ENCODE measurements at regions not wholly inside any gene's neighbourhood (a gene's known extent, or its start where the extent isn't known, plus 50 kb on each side); places are given as distances from the start of the nearest gene placed in this dataset.
"Not testable (repeated sequence)": the region's sequence is repeated elsewhere in the genome, so short reads cannot be mapped to it uniquely, and the experiment has no call there.

DNA sequence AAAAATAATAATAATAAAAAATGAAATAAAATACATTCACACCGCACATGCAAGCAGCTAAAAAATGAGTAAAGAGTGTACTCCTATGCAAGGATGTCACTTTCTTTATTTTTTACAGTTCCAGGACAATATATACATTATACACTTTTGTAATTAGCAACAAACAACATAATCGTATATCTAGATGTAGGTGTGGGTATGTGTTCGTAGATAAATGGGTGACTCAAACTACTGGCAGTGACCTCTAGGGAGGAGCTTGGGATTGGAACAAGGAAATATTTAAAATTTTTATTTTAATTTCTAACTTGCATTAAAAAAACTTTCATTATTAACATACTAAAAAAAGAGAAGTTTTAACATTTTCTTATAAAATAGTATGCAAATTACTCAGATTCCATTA lies 86.1 kb upstream of the MYLIP start:
- no peak for DNase-seq (ENCODE audit: low read depth, low spot score)
- no peak overlapping the region for H3K4me3 ChIP-seq (ENCODE audit: low read length)

DNA sequence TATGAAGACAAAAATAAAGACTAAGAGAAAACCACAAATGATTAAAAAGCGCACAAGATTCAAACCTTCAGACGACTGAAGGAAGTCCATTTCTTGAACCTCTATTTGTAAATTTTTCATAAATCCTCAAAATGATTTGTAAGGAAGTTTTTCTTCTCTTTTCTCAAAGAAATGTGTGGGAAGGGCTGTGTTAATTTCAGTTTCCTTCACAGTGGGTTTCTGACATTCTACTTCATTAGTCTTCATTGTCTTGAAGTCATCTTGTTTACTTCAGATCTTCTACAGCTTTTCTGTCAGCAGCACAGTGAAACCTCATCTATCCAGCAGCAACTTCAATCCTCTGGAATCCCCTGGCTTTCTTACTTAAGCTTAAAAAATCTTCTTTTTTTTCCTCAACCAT lies 87.6 kb upstream of the MYLIP start:
- no peak for DNase-seq (ENCODE audit: low read depth, low spot score)
- H3K4me3 ChIP-seq (ENCODE audit: low read length): no peak overlapping the region

DNA sequence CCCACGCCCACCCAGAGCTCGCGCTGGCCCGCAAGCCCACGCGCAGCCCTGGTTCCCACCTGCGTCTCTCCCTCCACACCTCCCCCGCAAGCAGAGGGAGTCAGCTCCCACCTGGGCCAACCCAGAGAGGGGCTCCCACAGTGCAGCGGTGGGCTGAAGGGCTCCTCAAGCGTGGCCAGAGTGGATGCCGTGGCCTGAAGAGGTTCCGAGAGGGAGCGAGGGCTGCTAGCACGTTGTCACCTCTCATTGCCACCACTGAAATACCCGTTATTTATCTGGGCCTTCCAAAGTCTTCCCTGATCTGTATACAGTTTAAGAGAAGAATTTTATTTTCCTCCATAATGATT lies 88.3 kb upstream of the MYLIP start:
- no peak for DNase-seq (ENCODE audit: low read depth, low spot score)

DNA sequence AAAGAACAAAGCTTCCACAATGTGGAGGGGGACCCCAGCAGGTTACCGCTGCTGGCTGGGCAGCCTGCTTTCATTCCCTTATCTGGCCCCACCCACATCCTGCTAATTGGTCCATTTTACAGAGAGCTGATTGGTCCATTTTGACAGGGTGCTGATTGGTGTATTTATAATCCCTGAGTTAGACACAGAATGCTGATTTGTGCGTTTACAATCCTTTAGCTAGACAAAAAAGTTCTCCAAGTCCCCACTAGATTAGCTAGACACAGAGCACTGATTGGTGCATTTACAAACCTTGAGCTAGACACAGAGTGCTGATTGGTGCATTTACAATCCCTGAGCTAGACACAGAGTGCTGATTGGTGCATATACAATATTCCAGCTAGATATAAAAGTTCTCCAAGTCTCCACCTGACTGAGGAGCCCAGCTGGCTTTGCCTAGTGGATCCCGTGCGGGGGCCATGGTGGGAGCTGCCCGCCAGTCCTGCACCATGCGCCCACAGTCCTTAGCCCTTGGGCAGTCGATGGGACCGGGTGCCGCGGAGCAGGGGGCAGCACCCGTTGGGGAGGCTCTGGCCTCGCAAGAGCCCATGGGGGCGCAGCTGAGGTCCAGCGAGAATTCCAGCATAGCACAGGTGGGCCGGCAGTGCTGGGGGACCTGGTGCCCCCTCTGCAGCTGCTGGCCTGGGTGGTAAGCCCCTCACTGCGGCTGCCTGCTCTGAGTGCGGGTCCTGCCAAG lies 88.8 kb upstream of the MYLIP start:
- not testable (repeated sequence) for H3K4me3 ChIP-seq (ENCODE audit: low read length); DNase-seq (ENCODE audit: low read depth, low spot score)

More for the DNA sequence above, 88.3 kb upstream of the MYLIP start:
- no peak overlapping the region for H3K4me3 ChIP-seq (ENCODE audit: low read length)

DNA sequence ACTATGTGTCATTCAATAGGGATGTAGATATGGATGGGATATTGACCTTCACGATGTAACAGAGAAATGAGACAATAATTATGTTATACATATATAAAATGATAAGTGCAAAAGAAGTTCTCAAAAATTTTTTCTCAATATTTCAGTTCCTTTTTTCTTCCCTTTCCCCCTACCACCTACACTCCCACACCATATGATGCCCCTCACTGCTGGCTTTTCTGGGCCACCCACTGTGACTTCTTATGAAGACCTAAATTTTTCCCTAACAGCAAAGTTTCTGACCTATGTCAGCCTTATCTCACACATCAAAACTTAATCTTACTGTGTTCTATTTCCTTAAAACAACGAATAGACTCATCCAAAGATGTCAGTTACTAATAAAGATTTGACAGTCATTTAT lies 89.9 kb upstream of the MYLIP start:
- no peak for DNase-seq (ENCODE audit: low read depth, low spot score)
- no peak overlapping the region for H3K4me3 ChIP-seq (ENCODE audit: low read length)

DNA sequence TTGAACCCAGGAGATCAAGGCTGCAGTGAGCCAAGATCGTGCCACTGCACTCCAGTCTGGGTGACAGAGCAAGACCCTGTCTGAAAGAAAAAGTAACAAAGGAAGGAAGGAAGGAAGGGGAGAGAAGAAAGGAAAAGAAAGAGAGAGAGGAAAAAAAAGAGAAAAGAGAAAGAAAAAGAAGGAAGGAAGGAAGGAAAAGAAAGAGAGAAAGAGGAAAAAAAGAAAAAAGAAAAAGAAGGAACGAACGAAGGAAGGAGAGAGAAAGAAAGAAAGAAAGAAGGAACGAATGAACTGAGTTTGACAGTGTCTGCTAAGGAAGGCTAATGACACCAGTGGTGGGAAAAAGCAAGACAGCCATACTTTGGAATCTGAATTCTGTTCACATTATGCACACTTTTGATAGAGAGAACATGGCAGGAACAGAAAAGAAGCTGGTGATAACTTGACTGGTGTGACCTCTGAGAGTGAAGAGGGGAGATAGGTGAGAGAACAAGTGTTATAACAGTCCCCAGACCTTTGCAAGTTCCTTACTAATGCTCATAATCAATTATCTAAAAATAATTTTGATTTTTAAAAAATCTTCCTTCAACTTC lies 93.3 kb upstream of the MYLIP start:
- no peak for DNase-seq (ENCODE audit: low read depth, low spot score)

DNA sequence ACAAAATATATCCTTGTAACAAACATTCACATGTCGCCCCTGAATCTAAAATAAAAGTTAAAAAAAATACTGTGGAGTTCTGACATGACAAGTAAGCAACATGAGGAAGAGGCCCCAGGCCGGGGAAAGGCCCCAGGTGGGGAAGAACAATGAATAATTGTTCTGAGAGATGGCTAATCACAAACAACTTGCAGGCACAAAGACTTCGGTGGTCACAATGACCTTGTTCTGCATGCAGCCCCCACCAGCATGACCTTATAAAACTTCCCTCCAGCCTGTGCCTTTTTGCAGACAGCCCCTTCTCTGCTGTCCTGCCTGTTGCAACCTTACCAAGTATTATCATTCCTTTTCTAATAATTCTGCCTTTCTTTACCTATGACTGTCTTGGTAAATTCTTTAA lies 95.7 kb upstream of the MYLIP start:
- no peak overlapping the region for H3K4me3 ChIP-seq (ENCODE audit: low read length)
- DNase-seq (ENCODE audit: low read depth, low spot score): no peak

More for the DNA sequence above, 93.3 kb upstream of the MYLIP start:
- H3K4me3 ChIP-seq (ENCODE audit: low read length): no peak overlapping the region

DNA sequence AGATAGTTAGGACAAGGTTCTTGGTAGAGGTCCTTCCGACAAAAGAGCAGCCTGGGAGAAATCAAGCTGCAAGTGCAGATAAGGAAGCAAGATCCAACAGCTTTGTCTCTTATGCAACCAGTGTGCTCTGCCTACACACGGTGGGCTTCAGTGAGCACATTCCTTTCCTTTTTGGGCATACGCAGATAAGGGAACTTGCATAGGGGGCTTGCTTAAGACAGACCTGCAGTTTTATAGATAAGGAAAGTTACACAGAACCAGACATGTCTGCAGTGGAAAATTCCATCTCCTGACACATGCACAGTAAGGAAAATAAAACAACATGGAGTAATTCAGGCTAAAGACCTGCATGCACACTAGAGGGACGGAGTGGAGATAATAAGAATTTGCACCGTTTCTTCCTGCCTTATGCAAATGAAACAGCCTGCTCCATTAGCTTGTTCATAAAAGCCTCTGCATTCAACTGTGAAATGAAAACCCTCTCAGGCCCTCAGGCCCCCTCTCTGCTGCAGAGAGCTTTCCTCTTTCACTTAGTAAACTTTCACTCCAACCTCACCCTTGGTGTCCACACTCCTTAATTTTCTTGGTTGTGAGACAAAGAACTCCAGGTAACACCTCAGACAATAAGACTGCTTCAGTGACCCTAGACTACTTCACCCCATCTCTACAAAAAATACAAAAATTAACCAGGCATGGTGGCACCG lies 97.5 kb upstream of the MYLIP start:
- H3K4me3 ChIP-seq (ENCODE audit: low read length): no peak overlapping the region
- DNase-seq (ENCODE audit: low read depth, low spot score): no peak

DNA sequence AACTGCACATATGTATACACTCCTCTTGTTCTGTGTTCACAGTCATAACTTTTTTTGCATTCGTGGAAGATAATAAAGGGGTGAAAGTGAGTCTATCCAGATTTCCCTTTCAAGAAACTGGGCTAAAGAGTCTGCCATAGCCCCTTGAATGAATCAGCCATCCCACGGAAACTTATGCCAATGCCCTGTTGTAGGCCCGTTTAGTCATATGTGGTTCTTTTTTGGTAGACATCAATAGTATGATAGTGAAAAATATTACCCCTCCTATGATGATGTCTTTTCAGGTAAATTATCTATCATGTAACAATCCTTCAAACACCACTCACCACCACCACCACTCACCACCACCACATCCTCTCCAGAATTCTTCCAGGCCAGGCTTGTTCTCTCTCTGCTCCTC lies 99.9 kb upstream of the MYLIP start:
- no peak overlapping the region for H3K4me3 ChIP-seq (ENCODE audit: low read length)
- no peak for DNase-seq (ENCODE audit: low read depth, low spot score)

DNA sequence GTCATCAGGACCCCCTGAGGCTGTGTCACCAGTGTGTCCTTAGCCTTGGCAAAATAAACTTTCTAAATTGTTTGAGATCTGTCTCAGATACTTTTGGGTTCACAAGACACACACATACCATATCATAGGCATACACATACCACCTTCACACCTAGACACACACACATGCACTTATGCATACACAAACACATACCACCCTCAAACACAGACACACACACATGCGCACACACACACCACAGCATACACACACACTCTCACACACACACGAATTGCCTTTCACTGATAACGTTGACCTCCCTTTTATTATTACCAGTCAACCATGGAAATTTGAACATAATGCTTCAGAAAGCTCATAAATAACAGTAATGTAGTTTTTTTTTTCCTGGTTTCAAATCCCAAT lies 108.6 kb upstream of the MYLIP start:
- H3K4me3 ChIP-seq (ENCODE audit: low read length): no peak overlapping the region
- DNase-seq (ENCODE audit: low read depth, low spot score): no peak

DNA sequence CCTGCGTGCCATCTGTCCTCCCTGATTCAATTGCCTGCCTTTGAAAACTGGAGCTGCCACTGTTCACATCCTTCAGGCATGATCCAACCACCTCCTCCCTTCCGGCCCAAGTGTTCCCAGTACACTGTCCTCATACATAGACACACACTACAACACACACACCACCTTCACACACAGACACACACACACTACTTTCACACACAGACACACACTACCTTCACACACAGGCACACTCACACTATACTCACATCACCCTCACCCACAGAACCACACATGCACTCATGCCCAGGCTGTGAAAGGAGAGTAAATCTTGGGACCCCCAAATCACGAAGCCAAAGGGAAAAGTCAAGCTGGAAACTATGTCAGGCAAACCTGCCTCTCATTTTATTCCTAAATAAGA lies 109.4 kb upstream of the MYLIP start:
- no peak overlapping the region for H3K4me3 ChIP-seq (ENCODE audit: low read length)
- DNase-seq (ENCODE audit: low read depth, low spot score): no peak

DNA sequence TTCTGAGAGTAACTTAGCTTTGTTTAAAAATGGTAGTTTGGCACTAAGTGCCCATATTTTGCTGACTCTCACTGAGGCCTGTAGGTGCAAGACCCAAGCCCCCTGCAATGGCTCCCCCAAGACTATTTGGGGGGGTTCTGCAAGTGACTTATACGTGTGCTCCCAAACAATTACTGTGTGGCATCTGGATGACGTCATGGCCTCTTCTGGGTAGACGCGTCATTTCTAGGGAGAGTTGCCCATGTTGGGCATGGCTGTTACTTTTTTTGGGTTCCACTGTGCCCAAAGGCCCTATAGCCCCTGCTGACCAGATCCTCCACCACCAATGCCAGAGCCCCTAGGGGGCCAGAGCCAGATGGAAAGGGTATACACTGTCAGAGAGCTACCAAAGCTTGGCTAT lies 110.3 kb upstream of the MYLIP start:
- H3K4me3 ChIP-seq (ENCODE audit: low read length): no peak overlapping the region
- no peak for DNase-seq (ENCODE audit: low read depth, low spot score)

DNA sequence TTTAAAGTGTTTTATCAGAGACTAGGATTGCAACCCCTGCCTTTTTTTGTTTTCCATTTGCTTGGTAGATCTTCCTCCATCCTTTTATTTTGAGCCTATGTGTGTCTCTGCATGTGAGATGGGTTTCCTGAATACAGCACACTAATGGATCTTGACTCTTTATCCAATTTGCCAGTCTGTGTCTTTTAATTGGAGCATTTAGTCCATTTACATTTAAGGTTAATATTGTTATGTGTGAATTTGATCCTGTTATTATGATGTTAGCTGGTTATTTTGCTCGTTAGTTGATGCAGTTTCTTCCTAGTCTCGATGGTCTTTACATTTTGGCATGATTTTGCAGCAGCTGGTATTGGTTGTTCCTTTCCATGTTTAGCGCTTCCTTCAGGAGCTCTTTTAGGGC lies 114.6 kb upstream of the MYLIP start:
- DNase-seq (ENCODE audit: low read depth, low spot score); H3K4me3 ChIP-seq (ENCODE audit: low read length): not testable (repeated sequence)

DNA sequence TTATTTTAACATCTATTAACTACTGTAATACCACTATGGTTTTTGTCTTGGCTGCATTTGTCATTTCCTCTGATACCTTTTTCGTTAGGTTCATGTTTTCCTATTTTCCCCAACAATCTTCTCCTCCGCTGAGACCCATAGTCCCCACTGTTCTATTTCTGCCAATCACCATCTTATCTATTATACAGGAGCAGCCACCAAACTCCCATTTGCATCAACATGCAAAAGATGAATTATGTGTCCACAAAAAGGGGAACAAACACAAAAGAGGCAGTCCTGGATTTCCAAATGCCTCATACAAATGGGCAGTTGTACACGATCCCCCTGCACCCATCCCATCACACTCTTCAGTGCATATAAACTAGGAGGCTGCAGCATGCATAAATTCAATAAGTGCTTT lies 121.7 kb upstream of the MYLIP start:
- H3K4me3 ChIP-seq (ENCODE audit: low read length): no peak overlapping the region
- no peak for DNase-seq (ENCODE audit: low read depth, low spot score)

DNA sequence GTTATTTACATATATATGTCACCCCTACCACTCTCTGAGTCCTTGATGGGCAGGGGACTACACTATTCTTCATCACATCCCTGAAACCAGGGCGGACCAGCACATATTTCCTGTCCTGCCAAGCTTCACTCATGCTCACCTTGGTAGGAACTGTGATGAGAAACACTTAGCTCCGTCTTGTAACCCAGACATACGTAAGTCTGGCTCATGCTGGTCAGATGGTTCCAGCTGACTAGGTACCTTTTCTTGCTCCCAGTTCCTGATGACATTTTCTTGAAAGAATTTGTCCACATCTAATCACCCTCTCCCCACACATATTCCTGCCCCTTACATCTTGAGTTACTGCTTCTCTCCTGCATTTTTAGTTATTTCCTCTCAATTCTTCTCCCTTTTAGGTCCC lies 122.2 kb upstream of the MYLIP start:
- no peak for DNase-seq (ENCODE audit: low read depth, low spot score)
- no peak overlapping the region for H3K4me3 ChIP-seq (ENCODE audit: low read length)

DNA sequence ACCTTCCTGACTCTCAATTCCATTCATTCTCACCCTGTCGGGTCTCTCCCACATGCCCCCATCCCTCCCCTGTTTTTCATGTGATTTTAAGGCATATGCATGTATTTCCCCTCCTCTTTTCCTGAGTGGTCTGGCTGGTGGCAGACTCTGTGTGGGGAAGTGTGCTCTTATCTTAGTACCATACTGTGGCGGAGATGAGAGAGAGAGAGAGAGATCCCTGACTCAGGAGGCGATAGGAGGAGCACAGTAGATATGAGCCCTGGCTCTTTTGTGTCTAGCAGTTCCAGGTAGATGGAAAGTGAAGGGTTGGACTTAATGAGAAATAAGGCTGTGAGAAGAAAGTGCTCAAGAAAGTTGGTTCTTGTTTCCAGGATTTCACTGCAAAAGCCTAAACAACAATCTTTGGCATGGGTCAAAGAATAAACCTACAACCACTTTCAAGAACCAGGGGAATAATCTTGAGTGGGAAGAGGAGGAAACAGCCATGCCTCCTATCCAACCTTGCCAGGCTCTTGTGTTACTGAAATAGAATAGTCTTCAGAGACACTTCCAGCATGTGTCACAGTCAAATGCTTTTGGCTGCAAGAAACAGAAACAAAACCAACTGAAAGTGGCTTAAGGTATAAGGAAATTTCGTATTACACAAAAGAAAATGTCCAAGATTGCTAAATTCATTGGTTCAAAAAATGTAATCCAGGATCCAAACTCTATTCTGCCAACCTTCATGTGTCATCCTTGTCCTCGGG lies 123.8 kb upstream of the MYLIP start:
- H3K4me3 ChIP-seq (ENCODE audit: low read length): no peak overlapping the region
- no peak for DNase-seq (ENCODE audit: low read depth, low spot score)

DNA sequence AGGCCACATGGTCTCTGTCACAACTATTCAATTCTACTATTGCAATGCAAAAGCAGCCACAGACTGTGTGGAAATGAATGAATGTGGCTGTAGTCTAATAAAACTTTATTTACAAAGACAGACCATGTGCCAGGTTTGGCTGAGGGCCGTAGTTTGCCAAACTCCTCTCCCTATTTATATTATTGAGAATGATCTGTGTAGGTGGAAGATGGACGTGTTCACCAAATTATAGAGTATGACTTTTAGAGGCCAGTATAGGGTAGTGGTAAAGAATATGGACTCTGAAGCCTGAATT lies 125.7 kb upstream of the MYLIP start:
- no peak overlapping the region for H3K4me3 ChIP-seq (ENCODE audit: low read length)
- DNase-seq (ENCODE audit: low read depth, low spot score): no peak

DNA sequence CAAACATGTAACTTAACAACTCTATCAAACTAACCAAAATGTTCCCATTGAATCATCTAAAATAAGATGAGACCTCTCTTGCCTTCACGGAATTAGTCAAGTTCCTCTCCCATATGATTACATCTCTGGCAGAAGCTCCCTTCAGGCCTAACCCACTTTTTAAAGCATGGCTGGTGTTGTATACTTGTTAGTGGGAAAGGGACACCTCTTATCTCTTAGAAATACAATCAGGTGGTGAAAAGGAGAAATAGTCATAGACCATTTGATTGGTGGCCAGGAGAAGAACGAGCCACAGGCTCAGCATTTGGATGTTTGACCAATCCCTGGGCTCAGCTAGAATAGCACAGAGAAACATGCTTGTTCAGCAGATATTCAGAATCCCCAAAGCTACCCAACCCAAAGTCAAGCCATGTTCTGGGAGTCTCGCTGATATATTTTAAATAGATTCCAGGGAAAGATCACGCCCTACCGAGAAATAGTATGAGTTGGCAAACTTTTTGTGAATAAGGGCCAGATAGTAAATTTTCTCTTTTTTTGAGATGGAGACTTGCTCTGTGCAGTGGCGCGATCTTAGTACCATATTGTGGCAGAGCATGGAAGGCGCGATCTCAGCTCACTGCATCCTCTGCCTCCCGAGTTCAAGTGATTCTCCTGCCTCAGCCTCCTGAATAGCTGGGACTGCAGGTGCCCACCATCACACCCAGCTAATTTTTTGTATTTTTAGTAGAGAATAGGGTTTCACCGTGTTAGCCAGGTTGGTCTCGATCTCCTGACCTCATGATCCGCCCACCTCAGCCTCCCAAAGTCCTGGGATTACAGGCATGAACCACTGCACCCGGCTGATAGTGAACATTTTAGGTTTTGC lies 126.3 kb upstream of the MYLIP start:
- DNase-seq (ENCODE audit: low read depth, low spot score): no peak
- no peak overlapping the region for H3K4me3 ChIP-seq (ENCODE audit: low read length)

DNA sequence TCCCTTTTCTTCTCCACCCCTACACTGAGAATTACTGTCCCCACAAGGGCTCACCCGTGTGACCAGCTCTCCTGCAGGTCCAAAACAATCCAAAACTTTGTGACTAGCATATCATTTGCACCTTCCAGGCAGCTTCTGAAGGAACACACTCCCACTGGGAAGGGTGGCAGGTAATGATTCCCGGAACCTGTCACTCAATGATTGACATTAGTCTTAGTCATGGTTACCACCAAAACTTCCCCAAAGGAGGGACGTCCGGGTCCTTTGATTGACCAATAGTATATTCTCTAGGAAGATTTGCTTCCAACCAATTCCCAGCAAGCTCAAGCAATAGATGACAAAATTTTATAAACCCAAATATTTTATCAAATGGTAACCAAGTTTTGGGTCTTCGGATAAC lies 127.7 kb upstream of the MYLIP start:
- no peak for DNase-seq (ENCODE audit: low read depth, low spot score)
- no peak overlapping the region for H3K4me3 ChIP-seq (ENCODE audit: low read length)

Data from Jurkat, Clone E6-1 (cell line).